ENCODE measurements at regions not wholly inside any gene's neighbourhood (a gene's known extent, or its start where the extent isn't known, plus 50 kb on each side); places are given as distances from the start of the nearest gene placed in this dataset.

DNA sequence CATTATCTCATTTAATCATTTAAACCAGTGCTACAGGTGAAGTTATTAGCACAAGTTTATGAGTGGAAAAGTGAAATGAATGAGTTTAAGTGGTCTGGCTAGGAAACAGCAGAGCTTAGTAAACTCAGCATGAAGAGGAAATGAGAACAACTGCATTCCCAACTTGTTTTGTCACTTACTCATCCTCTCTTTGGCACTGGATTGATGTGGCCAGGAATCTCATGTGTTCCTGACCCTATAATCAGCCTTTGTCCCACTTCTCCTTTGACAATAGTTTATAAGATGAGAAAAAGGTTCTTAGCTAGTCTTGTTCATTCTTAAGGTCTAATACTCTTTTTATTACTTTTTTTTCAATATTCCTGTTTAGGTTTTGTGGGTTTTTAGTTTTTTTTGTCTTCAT lies 559.2 kb upstream of the TLE4 start:
- no peak overlapping the region for H3K27ac ChIP-seq
- no peak overlapping the region for H3K4me3 ChIP-seq

DNA sequence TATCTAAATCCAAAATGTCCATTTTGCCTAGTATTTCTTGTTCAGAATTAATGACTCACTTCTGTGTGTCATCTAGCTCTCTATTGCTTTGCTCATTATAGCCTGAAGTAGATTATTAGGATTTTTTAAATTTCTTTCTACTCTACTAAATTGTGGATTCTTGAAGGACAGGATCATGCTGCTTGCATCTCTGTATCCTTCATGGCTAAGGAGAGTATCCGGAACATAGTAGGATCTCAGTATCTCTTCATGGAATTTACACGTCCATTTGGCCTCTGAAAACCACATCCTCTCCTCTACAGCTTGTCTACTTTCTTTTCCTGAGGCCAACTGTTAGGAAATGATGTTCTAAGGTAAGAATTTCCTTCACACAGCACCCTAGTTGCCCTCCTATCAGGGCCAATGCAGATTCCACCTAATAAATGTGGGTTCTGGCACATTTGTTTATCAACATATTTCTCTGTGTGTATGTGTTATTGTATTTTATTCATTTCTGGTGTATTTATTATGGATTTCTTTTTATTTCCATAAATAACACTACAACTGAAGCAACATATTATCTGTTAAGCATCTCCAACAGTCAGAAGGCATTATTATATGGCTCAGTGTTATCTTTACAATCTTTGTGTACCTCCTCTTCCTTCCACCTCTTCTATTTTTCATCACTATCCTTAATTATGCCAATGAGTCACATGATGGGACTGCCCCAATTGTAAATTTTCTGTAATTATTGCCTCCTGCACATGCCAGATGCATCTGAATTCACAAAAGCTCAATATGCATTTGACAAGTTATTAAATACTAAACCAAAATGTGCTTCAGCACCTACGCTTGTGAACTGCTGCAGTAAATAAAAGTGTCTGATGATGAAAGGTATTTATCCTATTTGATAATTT lies 557.8 kb upstream of the TLE4 start:
- no peaks in the 10 kb centered on the region for H3K9me3 ChIP-seq
- H3K36me3 ChIP-seq, result no peaks in the 10 kb centered on the region
- no peaks in the 10 kb centered on the region for H3K27me3 ChIP-seq
- no peaks in the 10 kb centered on the region for H3K4me1 ChIP-seq
- H3K27ac ChIP-seq, result no peak overlapping the region
- TF ChIP-seq, protein P1, sequence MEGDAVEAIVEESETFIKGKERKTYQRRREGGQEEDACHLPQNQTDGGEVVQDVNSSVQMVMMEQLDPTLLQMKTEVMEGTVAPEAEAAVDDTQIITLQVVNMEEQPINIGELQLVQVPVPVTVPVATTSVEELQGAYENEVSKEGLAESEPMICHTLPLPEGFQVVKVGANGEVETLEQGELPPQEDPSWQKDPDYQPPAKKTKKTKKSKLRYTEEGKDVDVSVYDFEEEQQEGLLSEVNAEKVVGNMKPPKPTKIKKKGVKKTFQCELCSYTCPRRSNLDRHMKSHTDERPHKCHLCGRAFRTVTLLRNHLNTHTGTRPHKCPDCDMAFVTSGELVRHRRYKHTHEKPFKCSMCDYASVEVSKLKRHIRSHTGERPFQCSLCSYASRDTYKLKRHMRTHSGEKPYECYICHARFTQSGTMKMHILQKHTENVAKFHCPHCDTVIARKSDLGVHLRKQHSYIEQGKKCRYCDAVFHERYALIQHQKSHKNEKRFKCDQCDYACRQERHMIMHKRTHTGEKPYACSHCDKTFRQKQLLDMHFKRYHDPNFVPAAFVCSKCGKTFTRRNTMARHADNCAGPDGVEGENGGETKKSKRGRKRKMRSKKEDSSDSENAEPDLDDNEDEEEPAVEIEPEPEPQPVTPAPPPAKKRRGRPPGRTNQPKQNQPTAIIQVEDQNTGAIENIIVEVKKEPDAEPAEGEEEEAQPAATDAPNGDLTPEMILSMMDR (IDR thresholded peaks at IDR 0.05), result no peak
- TF ChIP-seq EP300 (IDR thresholded peaks at IDR 0.05) (no peak), POLR2A (IDR thresholded peaks at IDR 0.05) (no peak)
- WGBS, 2 donors, result 77 to 87% methylated on average over 3 of the region's 3 CpGs
- H3K4me3 ChIP-seq, result no peak overlapping the region
- no peak for DNase-seq (ENCODE audit: low spot score in 2 of 2)

More for the DNA sequence above, 559.2 kb upstream of the TLE4 start:
- DNase-seq (ENCODE audit: low spot score in 2 of 2), result no peak
- TF ChIP-seq, protein P1 (IDR thresholded peaks at IDR 0.05), result no peak
- TF ChIP-seq POLR2A (IDR thresholded peaks at IDR 0.05), result no peak
- TF ChIP-seq EP300 (IDR thresholded peaks at IDR 0.05), result no peak
- Histone ChIP-seq H3K9me3 (no peaks in the 10 kb centered on the region), H3K27me3 (no peaks in the 10 kb centered on the region), H3K4me1 (no peaks in the 10 kb centered on the region), H3K36me3 (no peaks in the 10 kb centered on the region)

DNA sequence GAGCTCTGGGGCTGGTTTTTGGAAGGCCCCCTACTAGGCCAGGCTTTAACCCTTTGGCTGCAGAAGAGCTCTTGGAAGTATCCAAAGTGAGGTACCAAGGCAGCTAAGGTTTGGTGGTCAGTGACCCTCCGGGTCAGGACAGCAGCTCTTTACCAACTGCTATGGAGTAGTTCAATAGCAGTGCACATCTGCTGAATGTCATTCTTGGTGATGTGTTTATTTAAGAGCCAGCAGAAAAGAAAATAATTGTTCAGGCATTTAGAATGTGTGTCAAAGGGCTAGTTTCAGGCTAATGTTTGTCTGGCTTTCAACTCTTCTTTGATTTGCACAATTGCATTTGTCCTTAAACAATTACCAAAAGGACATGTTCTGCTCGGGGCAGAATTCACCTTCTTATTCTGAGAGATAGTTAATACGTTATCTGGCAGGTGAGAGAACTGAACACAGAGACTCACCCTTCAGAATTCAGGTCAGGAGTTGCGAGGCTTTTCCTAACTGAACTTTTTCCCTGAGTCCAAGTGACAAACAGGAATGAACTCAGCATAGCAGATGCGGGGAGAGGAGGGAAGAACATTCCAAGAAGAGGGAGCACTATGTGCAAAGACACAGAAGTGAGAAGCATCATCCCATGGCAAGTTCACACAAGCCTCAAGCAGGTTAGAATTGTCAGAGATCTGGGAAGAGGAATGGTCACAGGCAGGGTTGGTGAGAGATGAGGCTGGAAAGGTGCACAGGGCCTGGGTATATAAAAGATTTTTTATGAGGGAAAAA lies 556.7 kb upstream of the TLE4 start:
- H3K27ac ChIP-seq, result no peak overlapping the region
- no peak overlapping the region for H3K4me3 ChIP-seq
- no peaks in the 10 kb centered on the region for H3K9me3 ChIP-seq
- no peaks in the 10 kb centered on the region for H3K27me3 ChIP-seq
- 62 to 72% methylated on average over 5 of the region's 5 CpGs for WGBS, 2 donors
- no peaks in the 10 kb centered on the region for H3K4me1 ChIP-seq
- DNase-seq (ENCODE audit: low spot score in 2 of 2), result no peak
- TF ChIP-seq POLR2A (IDR thresholded peaks at IDR 0.05) (no peak), EP300 (IDR thresholded peaks at IDR 0.05) (no peak)
- TF ChIP-seq, protein P1 (IDR thresholded peaks at IDR 0.05), result no peak
- H3K36me3 ChIP-seq, result no peaks in the 10 kb centered on the region

DNA sequence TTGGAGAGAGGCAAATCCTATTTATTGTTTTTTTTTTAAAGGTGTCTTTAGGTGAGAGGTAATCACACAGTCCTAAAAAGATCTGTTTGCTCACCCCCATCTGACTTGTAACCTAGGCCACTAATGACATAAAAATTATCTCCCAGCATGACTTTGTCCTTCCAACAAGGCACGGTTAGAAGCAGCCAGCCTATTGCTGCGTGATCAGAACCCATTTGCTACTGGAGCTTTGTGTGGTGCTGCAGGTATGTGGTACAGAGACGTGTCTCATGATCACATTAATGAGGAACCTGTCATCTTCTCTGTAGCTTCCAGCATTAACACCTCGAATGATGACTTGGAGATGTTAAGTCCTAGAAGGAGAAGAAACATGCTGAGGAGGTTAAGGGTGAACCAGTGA lies 555.8 kb upstream of the TLE4 start:
- H3K4me1 ChIP-seq, result no peaks in the 10 kb centered on the region
- TF ChIP-seq EP300 (IDR thresholded peaks at IDR 0.05) (no peak), POLR2A (IDR thresholded peaks at IDR 0.05) (no peak)
- TF ChIP-seq, protein P1 (IDR thresholded peaks at IDR 0.05), result no peak
- no peaks in the 10 kb centered on the region for H3K27me3 ChIP-seq
- H3K36me3 ChIP-seq, result no peaks in the 10 kb centered on the region
- no peak overlapping the region for H3K27ac ChIP-seq
- H3K9me3 ChIP-seq, result peaks cover 0 to 4% (median 0%) of the 10 kb centered on the region in 4 donors
- H3K4me3 ChIP-seq, result no peak overlapping the region
- no peak for DNase-seq (ENCODE audit: low spot score in 2 of 2)
- 85 to 87% methylated on average over 4 of the region's 4 CpGs for WGBS, 2 donors

DNA sequence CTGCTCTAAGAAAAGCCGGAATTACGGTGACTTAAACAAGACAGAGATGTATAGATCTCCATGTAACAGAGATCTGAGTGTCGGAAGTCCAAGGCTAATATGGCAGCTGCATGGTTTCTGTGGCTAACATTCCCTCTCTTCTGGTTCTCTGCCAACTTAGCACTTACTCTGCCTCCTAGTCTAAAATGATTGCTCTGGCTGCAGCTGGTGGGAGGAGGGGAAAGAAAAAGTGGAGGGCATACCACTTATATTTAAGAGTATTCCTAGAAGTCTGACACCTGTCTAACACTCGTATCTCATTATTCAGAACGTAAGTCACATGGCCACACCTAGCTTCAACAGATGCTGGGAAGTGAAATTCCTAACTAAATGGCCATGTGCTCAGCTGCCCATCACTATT lies 551.5 kb upstream of the TLE4 start:
- Histone ChIP-seq H3K4me1 (no peaks in the 10 kb centered on the region), H3K4me3 (no peak overlapping the region), H3K27ac (no peak overlapping the region), H3K9me3 (peaks cover 0 to 4% (median 0%) of the 10 kb centered on the region in 4 donors), H3K36me3 (no peaks in the 10 kb centered on the region), H3K27me3 (no peaks in the 10 kb centered on the region)
- no peak for TF ChIP-seq EP300 (IDR thresholded peaks at IDR 0.05)
- no peak for TF ChIP-seq POLR2A (IDR thresholded peaks at IDR 0.05)
- TF ChIP-seq, protein P1 (IDR thresholded peaks at IDR 0.05), result no peak
- WGBS, 2 donors, result 82 to 92% methylated on average over 5 of the region's 5 CpGs
- no peak for DNase-seq (ENCODE audit: low spot score in 2 of 2)
